Brain microvascular endothelial cell (primary cell): ENCODE measurements at regions not wholly inside any gene's neighbourhood (a gene's known extent, or its start where the extent isn't known, plus 50 kb on each side); places are given as distances from the start of the nearest gene placed in this dataset.

Experiments used
- DNase-seq: peaks from one replicate; pipeline ENCODE4 v3.0.0-alpha.2; 2020
- H3K27ac ChIP-seq: fragments of 250-450 bp; sonication (Bioruptor Pico); 2 replicates; pipeline ENCODE4 v1.5.1; 2020; ENCODE audit warnings: mild to moderate bottlenecking, moderate library complexity
- H3K27me3 ChIP-seq: fragments of 250-450 bp; sonication (Bioruptor Pico); replicated peaks from 2 replicates; pipeline ENCODE4 v1.5.1; 2020; ENCODE audit warnings: mild to moderate bottlenecking
- H3K36me3 ChIP-seq: fragments of 250-450 bp; sonication (Bioruptor Pico); replicated peaks from 2 replicates; pipeline ENCODE4 v1.5.1; 2020; ENCODE audit warnings: mild to moderate bottlenecking
- H3K4me3 ChIP-seq: 2 replicates; pipeline ENCODE4 v1.5.1; 2011; ENCODE audit warnings: low read depth, mild to moderate bottlenecking, control low read depth, low read length, moderate library complexity
- in situ Hi-C: cut with HindIII; loops from 2 replicates; pipeline ENCODE4 v1.10.0; 2017; ENCODE audit warnings: low sequenced_read_pairs, low pct_ligation_motif_present
- TF ChIP-seq, protein P1 (sequence below): IDR thresholded peaks from 2 replicates; pipeline ENCODE4 v1.5.1; 2011; ENCODE audit warnings: low read depth, mild to moderate bottlenecking, moderate library complexity, low read length, control low read depth, inconsistent platforms; ENCODE audit errors: missing control alignments

GRCh38 chr1:244315996-244316395, 135.7 kb downstream of the ADSS2 start:
- no peaks in the 10 kb centered on the region for H3K27me3 ChIP-seq
- in situ Hi-C loops: no loop called here
- no peak overlapping the region for H3K4me3 ChIP-seq
- H3K36me3 ChIP-seq: no peaks in the 10 kb centered on the region
- H3K27ac ChIP-seq: no peak overlapping the region
- TF ChIP-seq, protein P1, sequence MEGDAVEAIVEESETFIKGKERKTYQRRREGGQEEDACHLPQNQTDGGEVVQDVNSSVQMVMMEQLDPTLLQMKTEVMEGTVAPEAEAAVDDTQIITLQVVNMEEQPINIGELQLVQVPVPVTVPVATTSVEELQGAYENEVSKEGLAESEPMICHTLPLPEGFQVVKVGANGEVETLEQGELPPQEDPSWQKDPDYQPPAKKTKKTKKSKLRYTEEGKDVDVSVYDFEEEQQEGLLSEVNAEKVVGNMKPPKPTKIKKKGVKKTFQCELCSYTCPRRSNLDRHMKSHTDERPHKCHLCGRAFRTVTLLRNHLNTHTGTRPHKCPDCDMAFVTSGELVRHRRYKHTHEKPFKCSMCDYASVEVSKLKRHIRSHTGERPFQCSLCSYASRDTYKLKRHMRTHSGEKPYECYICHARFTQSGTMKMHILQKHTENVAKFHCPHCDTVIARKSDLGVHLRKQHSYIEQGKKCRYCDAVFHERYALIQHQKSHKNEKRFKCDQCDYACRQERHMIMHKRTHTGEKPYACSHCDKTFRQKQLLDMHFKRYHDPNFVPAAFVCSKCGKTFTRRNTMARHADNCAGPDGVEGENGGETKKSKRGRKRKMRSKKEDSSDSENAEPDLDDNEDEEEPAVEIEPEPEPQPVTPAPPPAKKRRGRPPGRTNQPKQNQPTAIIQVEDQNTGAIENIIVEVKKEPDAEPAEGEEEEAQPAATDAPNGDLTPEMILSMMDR: no peak
- DNase-seq: no peak

GRCh38 chr1:244316407-244316806, 135.3 kb downstream of the ADSS2 start:
- TF ChIP-seq, protein P1: no peak
- DNase-seq: no peak
- in situ Hi-C loops: no loop called here
- Histone ChIP-seq H3K27ac (no peak overlapping the region), H3K27me3 (no peaks in the 10 kb centered on the region), H3K4me3 (no peak overlapping the region), H3K36me3 (no peaks in the 10 kb centered on the region)

DNA sequence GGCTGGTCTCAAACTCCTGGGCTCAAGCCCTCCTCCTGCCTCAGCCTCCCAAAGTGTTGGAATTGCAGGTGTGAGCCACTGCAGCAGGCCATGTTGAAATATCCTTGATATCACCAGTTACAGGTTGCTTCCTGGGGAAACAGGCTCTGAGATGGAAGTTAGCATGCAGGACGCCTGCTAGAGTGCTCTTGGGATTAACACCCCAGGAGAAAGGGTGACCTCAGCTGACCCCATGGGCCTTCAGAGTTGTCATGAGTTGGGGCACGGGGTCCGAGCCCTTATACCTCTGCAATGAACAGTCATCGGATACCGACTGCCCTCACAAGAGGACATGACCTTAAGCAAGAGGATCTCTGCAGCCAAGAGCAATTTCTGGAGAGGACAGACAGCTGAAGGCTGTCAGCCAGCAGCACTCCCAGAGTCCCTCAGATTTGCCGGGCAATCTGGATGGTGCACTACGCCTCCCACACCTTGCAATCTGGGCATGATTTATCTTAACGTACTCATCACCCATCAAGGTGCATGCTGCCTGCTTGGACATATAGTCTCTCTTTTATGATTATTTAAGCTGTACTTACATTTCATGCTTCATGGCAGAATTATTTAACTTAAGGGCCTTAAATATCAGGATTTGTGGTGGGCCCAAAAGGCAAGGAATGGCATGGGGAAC, 134.6 kb downstream of the ADSS2 start:
- Histone ChIP-seq H3K27ac (no peak overlapping the region), H3K4me3 (no peak overlapping the region), H3K36me3 (no peaks in the 10 kb centered on the region), H3K27me3 (no peaks in the 10 kb centered on the region)
- DNase-seq: no peak
- in situ Hi-C loops: no loop called here
- TF ChIP-seq, protein P1: no peak

DNA sequence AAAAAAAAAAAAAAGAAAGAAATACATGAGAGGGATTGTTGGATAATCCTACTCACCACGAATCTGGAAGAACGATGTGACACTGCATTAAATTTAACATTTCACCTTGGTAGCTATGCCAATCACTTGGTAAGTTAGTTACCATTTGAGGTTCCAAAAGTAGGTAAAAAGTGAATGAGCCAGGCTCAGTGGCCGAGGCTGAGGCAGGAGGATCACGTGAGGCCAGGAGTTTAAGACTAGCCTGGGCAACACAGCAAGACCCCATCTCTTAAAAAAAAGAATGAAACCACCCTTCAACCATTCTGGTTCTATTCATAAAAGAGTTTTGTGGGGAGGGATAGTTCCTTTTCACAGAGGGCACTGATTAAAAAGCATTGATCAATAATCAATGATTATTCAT, 133.6 kb downstream of the ADSS2 start:
- in situ Hi-C loops: no loop called here

GRCh38 chr1:244318512-244318911, 133.2 kb downstream of the ADSS2 start:
- no peak overlapping the region for H3K27ac ChIP-seq
- H3K36me3 ChIP-seq: no peaks in the 10 kb centered on the region
- no peak overlapping the region for H3K4me3 ChIP-seq
- TF ChIP-seq, protein P1: no peak
- no peaks in the 10 kb centered on the region for H3K27me3 ChIP-seq
- in situ Hi-C loops: no loop called here
- DNase-seq: no peak

More for the DNA sequence above, 133.6 kb downstream of the ADSS2 start:
- no peak overlapping the region for H3K4me3 ChIP-seq
- TF ChIP-seq, protein P1: no peak
- no peaks in the 10 kb centered on the region for H3K27me3 ChIP-seq
- no peak overlapping the region for H3K27ac ChIP-seq
- DNase-seq: no peak
- no peaks in the 10 kb centered on the region for H3K36me3 ChIP-seq
